GM19328 (cell line): ENCODE measurements at regions not wholly inside any gene's neighbourhood (a gene's known extent, or its start where the extent isn't known, plus 50 kb on each side); places are given as distances from the start of the nearest gene placed in this dataset.

Source experiments
- ATAC-seq: cut with Tn5 transposase; IDR thresholded peaks from one replicate; pipeline ENCODE4 v1.9.1; 2021; ENCODE audit warnings: mild to moderate bottlenecking, moderate library complexity; ENCODE audit not compliant: unreplicated experiment

GRCh38 chr1:3954170-3955169, 54.4 kb upstream of the C1orf174 start:
- ATAC-seq: no peak

GRCh38 chr1:3955196-3955772, 55.2 kb upstream of the C1orf174 start:
- no peak for ATAC-seq

- no peak for ATAC-seq
Observed at GRCh38 chr1:3956527-3957170, 56.6 kb upstream of the C1orf174 start.

DNA sequence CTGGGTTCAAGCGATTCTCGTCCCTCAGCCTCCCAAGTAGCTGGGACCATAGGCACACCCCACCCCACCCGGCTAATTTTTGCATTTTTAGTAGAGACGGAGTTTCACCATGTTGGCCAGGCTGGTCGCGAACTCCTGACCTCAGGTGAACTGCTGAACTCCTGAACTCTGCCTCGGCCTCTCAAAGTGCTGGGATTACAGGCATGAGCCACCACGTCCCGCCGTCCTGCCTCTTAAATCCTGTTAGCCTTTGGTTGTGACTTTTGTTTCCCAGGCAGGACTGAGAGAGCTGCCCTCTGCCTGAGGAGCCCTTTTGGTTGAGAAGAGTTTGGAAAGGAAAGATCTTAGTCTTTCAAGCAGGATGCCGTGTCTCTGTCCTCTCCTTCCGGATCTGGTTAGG, 59.3 kb upstream of the C1orf174 start:
- ATAC-seq: no peak

GRCh38 chr1:3963554-3963953, 63.5 kb upstream of the C1orf174 start:
- no peak for ATAC-seq

GRCh38 chr1:3965693-3966092, 65.6 kb upstream of the C1orf174 start:
- no peak for ATAC-seq

DNA sequence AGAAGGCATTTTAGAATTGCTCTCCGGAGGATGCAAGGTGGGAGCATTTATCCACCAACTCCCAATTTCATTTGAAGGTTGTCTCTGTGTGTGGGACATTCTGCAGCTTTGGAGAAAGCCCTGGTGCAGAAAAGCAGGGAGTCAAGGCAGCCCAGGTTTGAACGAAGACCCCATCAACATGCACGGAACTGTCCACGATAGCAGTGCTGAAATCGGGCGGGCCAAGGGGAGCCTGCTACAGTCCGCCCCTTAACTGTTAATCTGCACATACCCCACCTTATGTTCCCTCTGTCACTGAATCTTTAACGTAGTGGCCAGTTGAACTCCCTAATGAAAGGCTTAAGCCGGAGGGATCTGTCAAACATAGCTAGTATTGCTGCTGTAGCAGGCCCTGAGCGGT, 68.8 kb upstream of the C1orf174 start:
- no peak for ATAC-seq

DNA sequence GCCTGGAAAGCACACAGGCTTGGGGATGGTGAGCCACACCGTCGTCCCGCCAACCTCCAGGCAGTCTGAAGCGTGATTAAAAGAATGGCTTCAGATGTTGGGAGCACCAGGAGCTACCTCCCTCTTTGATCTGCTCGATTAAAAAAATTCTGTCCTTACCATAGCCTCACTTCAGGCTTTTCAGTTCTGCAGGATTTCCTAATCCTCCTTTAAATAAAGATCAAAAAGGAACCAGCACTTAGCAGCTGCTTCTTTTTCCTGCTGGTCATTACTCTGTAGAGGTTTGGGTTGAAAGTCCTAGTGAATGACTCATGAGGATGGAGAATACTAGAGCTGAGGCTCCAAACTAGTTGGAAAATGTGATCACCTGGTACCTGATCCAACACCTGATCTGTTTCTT, 71.9 kb upstream of the C1orf174 start:
- no peak for ATAC-seq

- ATAC-seq: no peak
Observed at GRCh38 chr1:3975903-3976630, 76.0 kb upstream of the C1orf174 start.

- ATAC-seq: no peak
Observed at GRCh38 chr1:3976821-3977220, 76.7 kb upstream of the C1orf174 start.

- ATAC-seq: no peak
Observed at GRCh38 chr1:3978196-3978989, 78.3 kb upstream of the C1orf174 start.

GRCh38 chr1:3978990-3979325, 78.9 kb upstream of the C1orf174 start:
- ATAC-seq: no peak

GRCh38 chr1:3981261-3981660, 81.2 kb upstream of the C1orf174 start:
- ATAC-seq: no peak

DNA sequence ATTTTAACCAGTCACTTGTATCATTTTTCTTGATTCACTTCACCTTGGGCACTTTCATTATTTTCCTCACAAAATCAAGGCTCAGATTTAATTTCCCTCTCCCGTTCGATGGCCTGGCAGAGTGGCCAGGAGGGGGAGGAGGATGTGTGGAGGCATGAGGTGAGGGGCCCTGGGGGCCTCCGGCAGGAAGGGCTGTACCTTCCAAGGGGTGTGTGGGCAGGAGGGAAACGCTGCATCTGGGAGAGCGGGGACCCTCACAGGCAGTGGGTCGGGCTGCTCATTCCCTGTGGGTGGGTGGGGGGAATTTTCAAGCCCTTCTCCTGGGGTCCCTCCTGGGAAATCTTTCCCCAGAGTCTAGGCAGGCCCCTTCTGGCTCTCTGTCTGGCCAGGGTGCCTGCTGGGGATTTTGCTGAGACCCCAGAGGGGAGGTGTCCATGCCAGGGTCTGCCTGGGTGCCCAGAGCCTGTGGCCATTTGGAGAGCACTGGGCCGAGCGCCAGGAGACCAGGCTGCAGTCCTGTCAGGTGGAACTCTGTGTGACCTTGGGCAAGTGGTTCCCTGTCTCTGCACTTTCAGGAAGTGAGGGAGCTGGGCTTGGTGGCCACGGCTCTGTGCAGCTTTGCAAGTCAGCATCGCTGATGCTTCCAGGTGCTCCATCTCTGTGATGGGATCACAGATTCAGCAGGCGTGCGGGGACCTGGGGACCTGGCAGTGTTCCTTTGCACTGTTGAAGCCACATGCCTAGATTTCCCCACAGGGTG, 81.9 kb upstream of the C1orf174 start:
- no peak for ATAC-seq

DNA sequence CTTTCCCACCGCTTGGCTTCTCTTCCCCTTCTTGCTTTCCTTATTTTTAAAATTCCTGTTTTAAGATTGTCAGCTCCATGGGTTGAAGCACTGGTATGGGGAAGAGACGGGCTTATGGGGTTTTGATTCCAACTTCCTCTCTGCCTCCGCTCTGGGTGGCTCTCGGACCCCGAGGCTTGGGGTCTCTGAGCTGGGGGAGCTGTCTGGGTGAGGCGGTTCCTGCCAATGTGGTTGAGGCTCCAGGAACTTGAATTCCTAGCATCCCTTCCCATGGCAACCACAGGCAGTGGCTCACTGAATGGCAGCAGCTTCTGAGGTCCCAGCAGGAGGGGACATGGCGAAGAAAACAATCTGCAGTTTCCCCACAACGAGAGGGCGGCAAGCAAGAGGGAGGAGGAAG, 83.1 kb upstream of the C1orf174 start:
- ATAC-seq: no peak

GRCh38 chr1:3984586-3984985, 84.5 kb upstream of the C1orf174 start:
- no peak for ATAC-seq

GRCh38 chr1:3986686-3987218, 86.7 kb upstream of the C1orf174 start:
- no peak for ATAC-seq

GRCh38 chr1:3987669-3988235, 87.7 kb upstream of the C1orf174 start:
- no peak for ATAC-seq

- ATAC-seq: no peak
Observed at GRCh38 chr1:3988431-3988830, 88.4 kb upstream of the C1orf174 start.
